EL (cell line): ENCODE measurements at regions not wholly inside any gene's neighbourhood (a gene's known extent, or its start where the extent isn't known, plus 50 kb on each side); places are given as distances from the start of the nearest gene placed in this dataset.
"Not testable (repeated sequence)": the region's sequence is repeated elsewhere in the genome, so short reads cannot be mapped to it uniquely, and the experiment has no call there.

Source experiments
- DNase-seq: peaks from one replicate; pipeline ENCODE4 v3.0.0-alpha.2; 2016

DNA sequence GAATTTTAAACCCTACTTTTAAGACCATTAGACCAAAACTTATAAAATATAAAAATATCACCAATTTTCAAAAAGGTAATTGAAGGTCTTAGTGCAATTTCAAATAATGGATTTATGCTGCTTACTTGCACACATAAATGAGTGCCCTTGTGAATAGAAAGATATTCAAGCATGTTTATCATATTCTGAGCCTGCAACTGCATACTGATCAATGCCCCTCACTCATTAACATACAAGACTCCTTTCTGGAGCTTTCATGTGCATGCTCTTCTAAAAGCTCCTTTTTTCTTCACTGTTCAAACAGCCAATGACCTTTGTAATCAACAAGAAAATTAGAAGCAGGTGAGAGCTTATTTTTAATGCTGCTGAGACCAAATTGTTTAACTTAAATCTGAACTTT is 1139.3 kb downstream of the HACE1 start:
- DNase-seq: no peak

GRCh38 chr6:103719545-103719944 is 1140.2 kb downstream of the HACE1 start:
- DNase-seq: no peak

DNA sequence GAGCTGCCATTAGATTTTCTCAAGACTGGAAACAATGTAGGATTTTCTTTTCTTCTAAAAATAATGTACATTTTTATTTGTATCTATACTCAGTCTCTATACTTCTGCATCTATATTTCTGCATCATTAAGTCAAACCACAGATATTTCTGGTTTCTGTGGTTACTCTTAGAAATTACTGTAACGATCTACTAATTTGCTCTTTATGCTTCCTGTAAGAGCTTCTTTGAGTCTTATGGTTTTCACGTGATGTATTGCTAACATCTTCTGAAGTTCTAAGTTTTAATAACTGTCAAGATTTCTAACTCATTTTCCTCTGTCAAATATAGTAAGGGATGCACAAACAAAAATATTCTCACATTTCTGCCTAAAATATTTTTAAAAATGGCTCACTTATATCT is 1144.5 kb downstream of the HACE1 start:
- no peak for DNase-seq

DNA sequence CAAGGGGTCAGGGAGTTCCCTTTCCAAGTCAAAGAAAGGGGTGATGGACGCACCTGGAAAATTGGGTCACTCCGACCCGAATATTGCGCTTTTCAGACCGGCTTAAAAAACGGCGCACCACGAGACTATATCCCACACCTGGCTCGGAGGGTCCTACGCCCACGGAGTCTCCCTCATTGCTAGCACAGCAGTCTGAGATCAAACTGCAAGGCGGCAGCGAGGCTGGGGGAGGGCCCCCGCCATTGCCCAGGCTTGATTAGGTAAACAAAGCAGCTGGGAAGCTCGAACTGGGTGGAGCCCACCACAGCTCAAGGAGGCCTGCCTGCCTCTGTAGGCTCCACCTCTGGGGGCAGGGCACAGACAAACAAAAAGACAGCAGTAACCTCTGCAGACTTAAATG is 1150.5 kb downstream of the HACE1 start:
- not testable (repeated sequence) for DNase-seq

DNA sequence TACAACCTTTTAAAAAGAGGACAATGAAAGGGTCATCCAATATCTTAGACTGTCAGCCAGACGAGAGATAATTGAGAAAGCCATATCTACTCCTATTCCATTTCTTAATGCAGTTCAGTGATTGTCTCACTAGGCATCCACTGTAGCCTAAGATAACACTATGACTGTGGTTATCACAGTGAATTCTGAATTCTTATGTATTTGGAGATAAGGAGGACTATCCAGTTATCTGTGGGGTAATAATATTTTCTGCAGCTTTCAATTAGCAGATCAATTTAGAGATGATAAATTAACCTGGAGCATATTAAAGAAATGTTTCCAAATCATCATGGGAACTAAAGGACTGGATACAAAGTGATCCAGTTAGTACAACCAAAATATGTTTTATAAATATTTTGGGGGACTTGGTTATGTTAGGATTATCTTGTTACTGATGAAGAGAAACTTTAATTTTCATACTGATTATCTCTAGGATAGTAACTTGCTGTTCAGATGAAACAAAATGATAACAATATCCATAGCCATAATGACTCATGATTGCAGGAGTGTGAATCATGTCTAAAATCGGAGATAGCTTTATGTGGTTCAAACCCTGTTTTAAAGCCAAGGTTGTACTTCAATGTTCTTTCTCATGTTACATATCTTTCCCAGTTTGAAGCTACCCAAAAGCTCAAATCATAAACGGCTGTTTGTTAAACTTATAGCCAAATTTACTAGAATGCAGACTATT is 1152.0 kb downstream of the HACE1 start:
- DNase-seq: no peak

- no peak for DNase-seq
Observed at GRCh38 chr6:103699769-103700168, 1160.0 kb downstream of the HACE1 start.

DNA sequence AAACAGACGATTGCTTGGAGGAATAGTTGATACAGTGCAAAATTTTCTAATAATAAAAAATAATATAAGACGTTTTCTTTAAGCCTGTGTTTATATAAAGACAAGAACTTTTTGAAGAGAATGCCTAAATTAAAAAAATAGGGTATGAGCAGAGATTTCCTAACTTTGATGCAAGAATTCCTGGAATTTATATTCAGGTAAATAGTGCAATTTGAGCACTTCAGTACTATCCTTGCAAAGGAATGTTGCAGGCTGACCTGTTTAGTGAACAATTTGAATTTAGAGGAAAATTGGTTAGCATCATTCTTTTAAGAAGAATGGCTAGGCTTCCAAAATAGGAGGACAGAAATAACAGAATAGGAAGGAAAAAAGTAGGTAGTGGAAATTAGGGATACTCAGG is 1172.3 kb downstream of the HACE1 start:
- no peak for DNase-seq

DNA sequence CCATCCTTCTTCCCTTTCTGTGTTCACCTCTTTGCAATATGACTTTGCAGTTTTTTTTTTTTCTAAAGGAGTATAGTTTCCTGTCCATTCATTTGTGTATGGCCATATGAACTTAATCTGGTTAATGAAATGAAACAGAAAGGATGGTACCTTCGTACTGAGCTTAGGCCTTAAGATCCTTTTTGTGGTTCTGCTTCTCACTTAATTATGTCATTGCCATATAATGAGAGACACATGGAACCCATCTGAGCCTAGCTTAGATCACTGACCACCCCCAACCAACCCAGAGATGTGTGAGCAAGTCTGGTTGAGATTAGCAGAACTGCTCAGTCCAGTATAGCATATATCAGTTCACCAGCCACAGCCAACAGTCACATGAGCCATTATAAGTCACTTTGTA is 1179.6 kb downstream of the HACE1 start:
- no peak for DNase-seq

DNA sequence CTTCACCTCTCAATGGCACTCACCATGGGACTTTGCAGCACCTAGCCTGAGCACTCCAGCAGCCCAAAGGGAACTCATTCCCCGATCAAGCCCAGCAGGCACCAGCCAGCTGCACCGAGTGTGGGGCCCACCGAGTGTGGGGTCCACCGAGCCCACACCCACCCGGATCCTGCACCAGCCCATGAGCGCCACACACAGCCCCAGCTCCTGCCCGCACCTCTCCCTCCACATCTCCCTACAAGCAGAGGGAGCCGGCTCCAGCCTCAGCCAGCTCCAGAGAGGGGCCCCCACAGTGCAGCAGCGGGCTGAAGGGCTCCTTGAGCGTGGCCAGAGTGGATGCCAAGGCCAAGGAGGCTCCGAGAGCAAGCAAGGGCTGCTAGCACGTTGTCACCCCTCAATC is 1182.4 kb downstream of the HACE1 start:
- DNase-seq: no peak

- peak; percentile 18 for DNase-seq
Observed at GRCh38 chr6:103675807-103676406, 1183.8 kb downstream of the HACE1 start.

DNA sequence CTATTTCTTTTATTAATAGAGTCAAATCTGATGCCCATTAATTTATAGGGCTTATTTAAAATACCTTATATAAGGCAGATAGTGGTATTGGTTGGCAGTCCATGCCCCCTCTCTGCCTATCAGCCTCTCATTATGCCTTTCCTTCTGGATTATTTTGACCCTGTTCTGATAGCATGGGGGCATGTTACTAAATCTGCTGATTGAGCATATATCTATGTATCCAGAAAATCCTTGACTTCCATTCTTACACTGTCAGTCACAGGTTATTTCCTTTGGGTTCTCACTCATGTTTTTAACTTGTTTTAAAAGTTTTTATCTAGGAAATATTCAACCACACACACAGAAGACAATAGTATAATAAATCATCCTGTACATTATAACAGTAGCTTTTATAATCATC is 1184.9 kb downstream of the HACE1 start:
- no peak for DNase-seq

DNA sequence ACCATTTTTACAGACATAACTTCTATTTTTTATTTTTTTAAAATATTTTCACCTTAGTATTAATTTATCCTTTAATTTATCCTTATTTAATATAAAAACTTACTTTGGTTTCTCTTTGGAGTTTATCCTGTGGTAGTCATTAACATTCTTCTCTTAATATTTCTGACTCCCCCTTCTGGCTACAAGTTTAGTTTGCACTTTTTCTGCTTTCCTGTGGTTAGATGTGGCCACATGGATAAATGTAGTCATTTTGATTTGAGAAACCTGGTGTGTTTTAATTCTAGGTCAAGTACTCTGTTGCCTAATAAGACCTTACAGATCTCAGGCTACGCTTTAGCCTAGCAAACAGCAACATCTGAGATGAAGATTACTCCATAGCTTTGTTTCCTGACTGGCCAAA is 1187.5 kb downstream of the HACE1 start:
- DNase-seq: peak; percentile 1

- no peak for DNase-seq
Observed at GRCh38 chr6:103629613-103630012, 1230.1 kb downstream of the HACE1 start.

- DNase-seq: no peak
Observed at GRCh38 chr6:103617642-103618041, 1242.1 kb downstream of the HACE1 start.

DNA sequence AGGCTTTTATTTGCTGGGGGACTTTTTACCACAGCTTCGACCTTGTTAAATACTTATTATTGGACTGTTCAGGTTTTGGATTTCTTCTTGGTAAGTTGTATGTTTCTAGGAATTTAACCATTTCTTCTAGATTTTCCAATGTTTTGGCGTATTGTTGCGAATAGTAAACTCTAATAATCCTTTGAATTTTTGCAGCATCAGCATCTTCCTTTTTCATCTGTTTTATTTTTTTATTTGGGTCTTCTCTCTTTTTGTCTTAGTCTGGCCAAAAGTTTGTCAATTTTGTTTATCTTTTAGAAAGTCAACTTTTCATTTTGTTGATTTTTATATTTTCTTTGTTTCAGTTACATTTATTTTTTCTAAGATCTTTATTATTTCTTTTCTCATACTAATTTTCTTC is 1272.0 kb downstream of the HACE1 start:
- DNase-seq: no peak

DNA sequence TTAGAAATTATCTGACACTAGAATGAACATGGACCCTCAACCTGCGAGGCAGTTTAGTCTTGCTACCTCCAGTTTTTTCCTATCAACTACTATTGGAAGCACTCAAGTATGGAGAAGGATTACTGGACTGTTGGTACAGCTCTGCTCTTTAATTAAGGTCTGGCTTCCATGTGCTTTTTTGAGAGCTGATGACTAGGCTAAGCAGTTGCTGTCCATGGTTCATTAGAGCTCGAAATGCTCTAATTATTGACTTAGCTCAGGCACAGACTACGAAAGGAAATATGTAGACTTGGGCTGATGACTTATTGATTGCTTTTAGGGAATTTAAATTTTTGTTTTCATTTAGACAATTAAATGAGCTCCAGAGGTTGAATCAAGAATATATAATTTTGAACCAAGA is 1281.6 kb downstream of the HACE1 start:
- no peak for DNase-seq

- no peak for DNase-seq
Observed at GRCh38 chr6:103570431-103570830, 1289.3 kb downstream of the HACE1 start.

DNA sequence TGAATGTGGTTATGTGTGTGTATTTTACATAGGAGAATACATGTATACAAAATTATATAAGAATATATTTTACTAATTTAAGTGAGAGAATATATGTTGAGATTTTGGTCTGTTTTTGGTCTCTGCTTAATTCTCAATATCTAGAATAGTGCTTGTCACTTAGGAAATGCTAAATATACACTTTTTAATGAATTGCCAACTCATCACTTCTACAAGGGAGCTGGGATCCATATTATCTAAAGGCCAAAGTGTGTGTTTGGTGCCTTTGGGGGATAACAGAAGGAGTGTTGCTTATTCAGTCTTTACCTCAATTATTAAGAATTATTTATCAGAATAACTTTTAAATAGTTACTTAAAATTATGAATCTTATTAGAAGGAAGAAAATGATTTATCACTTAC is 1304.8 kb downstream of the HACE1 start:
- no peak for DNase-seq

DNA sequence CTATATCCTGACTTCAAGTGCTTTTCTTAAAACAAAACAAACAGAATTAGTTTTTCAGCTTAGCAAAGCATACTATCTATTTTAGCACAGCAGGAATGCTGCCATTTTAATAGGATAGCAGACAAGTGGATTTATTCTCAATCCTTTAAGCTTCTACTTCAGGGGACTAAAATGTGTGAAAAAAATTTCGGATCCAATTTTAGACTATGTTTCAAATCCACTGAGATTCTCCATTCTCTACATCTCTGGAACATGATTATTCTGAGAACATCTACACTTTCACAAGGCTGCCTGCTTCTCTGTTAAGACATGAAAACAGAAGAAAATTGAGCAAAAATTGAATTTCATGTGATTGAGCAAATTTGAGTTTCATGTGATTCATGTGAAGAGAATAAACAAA is 1321.3 kb downstream of the HACE1 start:
- no peak for DNase-seq

DNA sequence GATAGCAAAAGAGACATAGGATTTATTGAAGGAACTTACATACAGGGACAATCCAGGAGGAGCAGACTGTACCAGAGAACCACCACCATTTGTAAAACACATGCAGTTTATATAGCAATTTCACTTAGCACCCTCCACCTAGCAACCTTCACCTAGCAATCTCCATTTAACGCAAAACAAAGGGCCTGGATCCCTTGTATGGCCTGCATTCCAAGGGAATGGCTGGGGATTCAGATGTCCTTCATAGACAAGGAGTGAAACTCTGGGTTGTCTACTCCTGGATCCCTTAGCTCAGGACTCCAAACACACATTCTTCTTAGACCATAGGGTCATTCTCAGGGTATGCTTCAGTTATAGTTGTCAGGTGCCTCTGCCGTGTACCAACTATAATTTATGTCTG is 1324.9 kb downstream of the HACE1 start:
- no peak for DNase-seq

DNA sequence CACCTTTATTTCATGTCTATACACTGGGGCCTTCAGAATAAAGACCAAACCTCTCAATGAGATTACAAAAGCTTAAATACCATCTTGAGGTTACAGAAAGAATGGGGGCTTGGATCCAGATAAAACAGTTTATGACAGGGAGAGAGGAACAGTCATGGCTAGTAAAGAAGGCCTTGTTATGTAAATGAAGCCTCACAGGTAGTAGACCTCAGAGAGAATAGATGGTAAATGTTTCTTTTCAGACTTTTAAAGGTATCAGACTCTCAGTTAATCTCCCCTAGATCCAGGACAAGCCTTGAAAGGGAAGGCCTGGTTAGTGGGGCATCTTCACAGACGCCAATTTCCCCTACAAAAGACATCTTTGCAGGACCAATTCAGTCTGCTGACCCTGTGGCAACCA is 1325.6 kb downstream of the HACE1 start:
- no peak for DNase-seq

- no peak for DNase-seq
Observed at GRCh38 chr6:103522045-103522444, 1337.7 kb downstream of the HACE1 start.

GRCh38 chr6:103516336-103516735 is 1343.4 kb downstream of the HACE1 start:
- DNase-seq: no peak

DNA sequence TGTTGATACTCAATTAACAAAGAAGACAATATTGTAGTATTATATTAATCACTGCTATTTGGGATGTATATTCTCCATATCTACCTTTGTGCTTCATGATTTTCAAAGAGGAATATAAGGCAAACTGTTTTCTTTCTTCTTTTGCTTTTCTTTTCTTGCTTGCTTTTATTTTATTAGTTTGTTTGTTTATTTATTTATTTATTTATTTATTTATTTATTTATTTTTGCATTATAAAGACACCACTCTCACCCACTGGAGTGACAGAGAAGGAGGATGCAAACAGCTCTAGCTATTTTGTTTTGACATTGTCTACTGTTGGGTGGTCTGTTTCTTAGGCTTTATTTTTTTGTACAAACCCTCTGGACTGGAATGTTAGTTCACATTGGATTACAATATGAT is 1352.7 kb downstream of the HACE1 start:
- DNase-seq: no peak

DNA sequence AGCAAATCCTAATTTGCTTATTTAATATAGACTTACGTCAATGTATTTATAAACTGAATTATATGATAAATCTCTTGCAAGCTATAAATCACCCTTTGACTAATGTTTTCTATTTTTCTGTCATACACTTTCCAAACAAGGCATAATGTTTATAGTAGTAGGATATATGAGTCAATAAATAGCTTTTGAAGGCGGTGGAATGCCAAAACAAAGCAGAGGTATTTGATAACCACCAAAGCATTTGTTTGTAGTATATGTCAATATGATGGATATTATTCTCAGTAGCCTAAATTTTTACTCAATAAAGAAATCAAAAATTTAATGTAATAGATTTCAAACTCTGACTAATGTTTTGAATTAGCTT is 1354.6 kb downstream of the HACE1 start:
- DNase-seq: no peak
